ENCODE measurements at regions not wholly inside any gene's neighbourhood (a gene's known extent, or its start where the extent isn't known, plus 50 kb on each side); places are given as distances from the start of the nearest gene placed in this dataset.
"Not testable (repeated sequence)": the region's sequence is repeated elsewhere in the genome, so short reads cannot be mapped to it uniquely, and the experiment has no call there.

- Histone ChIP-seq H3K36me3 (ENCODE audit: low read depth) (no peaks in the 10 kb centered on the region), H3K27me3 (ENCODE audit: insufficient read depth, poor library complexity, severe bottlenecking) (no peaks in the 10 kb centered on the region), H3K27ac (ENCODE audit: poor library complexity, severe bottlenecking) (no peak overlapping the region), H3K4me1 (ENCODE audit: insufficient read depth, poor library complexity, severe bottlenecking) (no peaks in the 10 kb centered on the region), H3K4me3 (ENCODE audit: severe bottlenecking) (no peak overlapping the region), H3K9me3 (ENCODE audit: severe bottlenecking) (no peaks in the 10 kb centered on the region)
- DNase-seq (ENCODE audit: low spot score) (no peak), ATAC-seq (ENCODE audit: low read depth) (no peak)
- TF ChIP-seq CTCF (IDR thresholded peaks at IDR 0.05; ENCODE audit: poor library complexity, severe bottlenecking): no peak
These were observed 92.0 kb downstream of the IER5 start for GRCh38 chr1:181180407-181181031.

DNA sequence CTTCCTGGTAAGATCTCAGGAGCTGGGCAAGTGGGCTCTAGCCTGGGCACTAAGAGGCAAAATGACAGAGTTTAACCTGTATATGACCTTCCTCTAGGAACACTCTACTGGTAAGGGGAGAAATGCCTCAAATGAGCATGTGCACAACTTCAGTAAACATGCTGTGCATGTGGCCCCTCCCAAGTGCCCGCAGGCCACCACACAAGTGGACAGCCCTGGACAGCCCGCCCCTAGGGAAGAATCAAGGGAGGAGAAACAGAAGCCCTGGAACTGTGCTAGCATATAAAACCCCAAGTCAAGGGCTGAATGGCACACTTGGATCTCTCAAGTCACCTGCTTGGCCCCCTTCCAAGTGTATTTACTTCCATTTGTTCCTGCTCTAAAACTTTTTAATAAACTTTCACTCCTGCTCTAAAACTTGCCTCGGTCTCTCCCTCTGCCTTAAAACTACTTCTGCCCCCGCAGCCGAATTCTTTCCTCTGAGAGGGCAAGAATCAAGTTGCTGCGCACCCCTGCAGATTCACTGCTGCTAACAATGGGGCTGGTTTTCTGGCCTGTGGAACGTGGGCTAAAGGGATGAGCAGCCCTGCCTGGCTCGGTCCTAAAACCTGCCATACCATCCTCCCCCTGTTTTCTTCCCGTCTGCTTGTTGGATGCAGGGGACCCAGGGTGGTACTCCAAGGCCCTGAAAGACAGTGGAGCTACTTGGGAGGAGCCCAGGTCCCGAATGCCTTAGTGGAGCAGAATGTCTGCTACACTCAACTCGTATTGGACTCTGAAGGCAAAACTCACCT, 93.5 kb downstream of the IER5 start:
- Histone ChIP-seq H3K27me3 (ENCODE audit: insufficient read depth, poor library complexity, severe bottlenecking) (no peaks in the 10 kb centered on the region), H3K36me3 (ENCODE audit: low read depth) (no peaks in the 10 kb centered on the region), H3K4me1 (ENCODE audit: insufficient read depth, poor library complexity, severe bottlenecking) (no peaks in the 10 kb centered on the region), H3K4me3 (ENCODE audit: severe bottlenecking) (no peak overlapping the region), H3K9me3 (ENCODE audit: severe bottlenecking) (no peaks in the 10 kb centered on the region), H3K27ac (ENCODE audit: poor library complexity, severe bottlenecking) (no peak overlapping the region)
- ATAC-seq (ENCODE audit: low read depth): no peak
- TF ChIP-seq CTCF (IDR thresholded peaks at IDR 0.05; ENCODE audit: poor library complexity, severe bottlenecking): no peak
- no peak for DNase-seq (ENCODE audit: low spot score)

GRCh38 chr1:181184621-181185020, 96.1 kb downstream of the IER5 start:
- ATAC-seq (ENCODE audit: low read depth) (no peak), DNase-seq (ENCODE audit: low spot score) (no peak)
- Histone ChIP-seq H3K36me3 (ENCODE audit: low read depth) (no peaks in the 10 kb centered on the region), H3K27me3 (ENCODE audit: insufficient read depth, poor library complexity, severe bottlenecking) (no peaks in the 10 kb centered on the region), H3K4me1 (ENCODE audit: insufficient read depth, poor library complexity, severe bottlenecking) (no peaks in the 10 kb centered on the region), H3K4me3 (ENCODE audit: severe bottlenecking) (no peak overlapping the region), H3K27ac (ENCODE audit: poor library complexity, severe bottlenecking) (no peak overlapping the region), H3K9me3 (ENCODE audit: severe bottlenecking) (no peaks in the 10 kb centered on the region)
- no peak for TF ChIP-seq CTCF (IDR thresholded peaks at IDR 0.05; ENCODE audit: poor library complexity, severe bottlenecking)

DNA sequence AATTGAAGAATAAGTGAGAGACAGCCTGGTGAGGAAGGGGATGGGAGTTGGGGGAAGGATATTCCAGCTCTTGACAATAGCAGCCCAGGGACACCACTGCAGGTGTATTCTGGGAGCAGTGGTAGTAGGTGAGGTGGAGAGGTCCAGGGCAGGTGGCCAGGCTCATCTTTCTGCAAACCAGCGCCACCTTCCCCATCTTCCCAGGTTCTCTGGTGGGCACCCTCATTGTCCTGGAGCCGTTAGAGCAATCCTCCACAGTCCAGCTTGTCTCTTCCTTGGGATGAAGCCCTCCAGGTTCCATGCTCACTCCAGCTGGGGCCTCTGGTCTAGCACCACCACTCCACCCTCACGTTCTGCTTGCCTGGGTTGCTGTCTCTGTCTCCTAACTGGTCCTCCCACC, 97.0 kb downstream of the IER5 start:
- DNase-seq (ENCODE audit: low spot score): no peak
- Histone ChIP-seq H3K27me3 (ENCODE audit: insufficient read depth, poor library complexity, severe bottlenecking) (no peaks in the 10 kb centered on the region), H3K4me1 (ENCODE audit: insufficient read depth, poor library complexity, severe bottlenecking) (no peaks in the 10 kb centered on the region), H3K36me3 (ENCODE audit: low read depth) (no peaks in the 10 kb centered on the region), H3K27ac (ENCODE audit: poor library complexity, severe bottlenecking) (no peak overlapping the region), H3K4me3 (ENCODE audit: severe bottlenecking) (no peak overlapping the region), H3K9me3 (ENCODE audit: severe bottlenecking) (no peaks in the 10 kb centered on the region)
- no peak for ATAC-seq (ENCODE audit: low read depth)
- no peak for TF ChIP-seq CTCF (IDR thresholded peaks at IDR 0.05; ENCODE audit: poor library complexity, severe bottlenecking)

DNA sequence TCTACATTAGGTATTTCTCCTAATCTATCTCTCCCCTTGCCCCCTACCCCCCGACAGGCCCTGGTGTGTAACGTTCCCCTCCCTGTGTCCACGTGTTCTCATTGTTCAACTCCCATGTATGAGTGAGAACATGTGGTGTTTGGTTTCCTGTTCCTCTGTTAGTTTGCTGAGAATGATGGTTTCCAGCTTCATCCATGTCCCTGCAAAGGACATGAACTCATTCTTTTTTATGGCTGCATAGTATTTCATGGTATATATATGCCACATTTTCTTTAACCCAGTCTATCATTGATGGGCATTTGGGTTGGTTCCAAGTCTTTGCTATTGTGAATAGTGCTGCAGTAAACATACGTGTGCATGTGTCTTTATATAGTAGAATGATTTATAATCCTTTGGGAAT, 97.6 kb downstream of the IER5 start:
- H3K36me3 ChIP-seq (ENCODE audit: low read depth); H3K27ac ChIP-seq (ENCODE audit: poor library complexity, severe bottlenecking); H3K4me1 ChIP-seq (ENCODE audit: insufficient read depth, poor library complexity, severe bottlenecking); H3K27me3 ChIP-seq (ENCODE audit: insufficient read depth, poor library complexity, severe bottlenecking); H3K9me3 ChIP-seq (ENCODE audit: severe bottlenecking); DNase-seq (ENCODE audit: low spot score); ATAC-seq (ENCODE audit: low read depth); H3K4me3 ChIP-seq (ENCODE audit: severe bottlenecking): not testable (repeated sequence)
